ENCODE measurements at regions not wholly inside any gene's neighbourhood (a gene's known extent, or its start where the extent isn't known, plus 50 kb on each side); places are given as distances from the start of the nearest gene placed in this dataset.

DNA sequence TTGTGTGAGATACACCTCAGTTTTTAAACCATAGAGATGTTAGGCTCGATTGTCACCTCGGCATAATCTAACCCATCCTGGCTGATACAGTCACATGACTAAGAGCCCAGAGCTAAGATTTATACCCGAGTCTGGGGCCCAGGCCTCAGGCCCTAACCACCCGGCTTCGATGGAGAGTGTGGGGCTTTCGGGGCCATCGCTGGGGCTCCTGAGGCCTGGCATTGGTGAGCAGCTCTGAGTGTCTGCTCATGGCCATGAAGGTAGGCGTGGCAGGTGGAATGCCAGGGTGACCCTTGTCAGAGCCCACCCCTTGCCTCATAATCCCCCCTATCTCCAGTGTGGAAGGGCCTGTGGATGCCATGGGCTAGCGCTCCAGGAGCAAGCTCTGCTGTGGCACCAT lies 164.3 kb downstream of the BMP7 start:
- peaks cover 19% of the 10 kb centered on the region; the same call in 1 of the 2 replicates for H3K27me3 ChIP-seq (ENCODE audit: insufficient read depth, low read length)
- 0 out of 2 replicates have a peak, but pooled peaks cover 2% of the 10 kb centered on the region for H3K9me3 ChIP-seq (ENCODE audit: low read length)
- H3K27ac ChIP-seq (ENCODE audit: low read depth, low read length, poor library complexity, severe bottlenecking): no peak overlapping the region
- no peaks in the 10 kb centered on the region for H3K79me2 ChIP-seq (ENCODE audit: insufficient read depth, low read length)
- H3K4me1 ChIP-seq (ENCODE audit: insufficient read depth, low read length, severe bottlenecking): peaks cover 9% of the 10 kb centered on the region
- H3K4me3 ChIP-seq (ENCODE audit: low read depth, low read length, poor library complexity, severe bottlenecking): no peak overlapping the region
- no peaks in the 10 kb centered on the region for H4K20me1 ChIP-seq (ENCODE audit: insufficient read depth, low read length)
- no peaks in the 10 kb centered on the region for H3K9me2 ChIP-seq (ENCODE audit: low read depth, low read length)
- no peak overlapping the region for H3K9ac ChIP-seq (ENCODE audit: low read length)
- H2AFZ ChIP-seq (ENCODE audit: low read length): no peak overlapping the region
- no peaks in the 10 kb centered on the region for H3F3A ChIP-seq (ENCODE audit: insufficient read depth, low read length)
- H3K36me3 ChIP-seq (ENCODE audit: insufficient read depth, low read length): peaks cover 5% of the 10 kb centered on the region; the same call in 1 of the 2 replicates
- TF ChIP-seq, protein P1, sequence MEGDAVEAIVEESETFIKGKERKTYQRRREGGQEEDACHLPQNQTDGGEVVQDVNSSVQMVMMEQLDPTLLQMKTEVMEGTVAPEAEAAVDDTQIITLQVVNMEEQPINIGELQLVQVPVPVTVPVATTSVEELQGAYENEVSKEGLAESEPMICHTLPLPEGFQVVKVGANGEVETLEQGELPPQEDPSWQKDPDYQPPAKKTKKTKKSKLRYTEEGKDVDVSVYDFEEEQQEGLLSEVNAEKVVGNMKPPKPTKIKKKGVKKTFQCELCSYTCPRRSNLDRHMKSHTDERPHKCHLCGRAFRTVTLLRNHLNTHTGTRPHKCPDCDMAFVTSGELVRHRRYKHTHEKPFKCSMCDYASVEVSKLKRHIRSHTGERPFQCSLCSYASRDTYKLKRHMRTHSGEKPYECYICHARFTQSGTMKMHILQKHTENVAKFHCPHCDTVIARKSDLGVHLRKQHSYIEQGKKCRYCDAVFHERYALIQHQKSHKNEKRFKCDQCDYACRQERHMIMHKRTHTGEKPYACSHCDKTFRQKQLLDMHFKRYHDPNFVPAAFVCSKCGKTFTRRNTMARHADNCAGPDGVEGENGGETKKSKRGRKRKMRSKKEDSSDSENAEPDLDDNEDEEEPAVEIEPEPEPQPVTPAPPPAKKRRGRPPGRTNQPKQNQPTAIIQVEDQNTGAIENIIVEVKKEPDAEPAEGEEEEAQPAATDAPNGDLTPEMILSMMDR (IDR thresholded peaks at IDR 0.05; ENCODE audit: low read length): no peak
- H3K4me2 ChIP-seq (ENCODE audit: low read length): no peak overlapping the region

DNA sequence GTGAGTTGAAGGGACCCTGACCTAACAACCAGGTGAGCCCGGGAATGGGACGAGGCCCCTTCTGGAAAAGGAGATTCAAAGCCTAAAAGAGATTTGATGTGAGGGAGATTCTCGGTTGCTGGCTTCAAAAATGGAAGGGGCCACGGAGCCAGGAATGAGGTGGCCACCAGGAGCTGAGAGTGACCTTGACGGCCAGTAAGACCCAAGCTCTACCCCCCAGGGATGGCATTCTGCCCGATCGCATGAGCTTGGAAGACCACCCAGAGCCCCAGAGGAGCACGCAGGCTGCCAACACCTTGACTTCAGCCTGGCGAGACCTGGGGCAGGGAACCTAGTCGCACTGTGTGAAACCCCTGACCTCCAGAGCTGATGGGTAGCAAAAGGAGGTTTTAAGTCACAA lies 163.9 kb downstream of the BMP7 start:
- H3K9me2 ChIP-seq (ENCODE audit: low read depth, low read length): no peaks in the 10 kb centered on the region
- peaks cover 15% of the 10 kb centered on the region; the same call in 1 of the 2 replicates for H3K27me3 ChIP-seq (ENCODE audit: insufficient read depth, low read length)
- H3K27ac ChIP-seq (ENCODE audit: low read depth, low read length, poor library complexity, severe bottlenecking): no peak overlapping the region
- H4K20me1 ChIP-seq (ENCODE audit: insufficient read depth, low read length): no peaks in the 10 kb centered on the region
- no peak overlapping the region for H2AFZ ChIP-seq (ENCODE audit: low read length)
- H3K4me1 ChIP-seq (ENCODE audit: insufficient read depth, low read length, severe bottlenecking): peaks cover 9% of the 10 kb centered on the region
- no peak overlapping the region for H3K9ac ChIP-seq (ENCODE audit: low read length)
- H3K79me2 ChIP-seq (ENCODE audit: insufficient read depth, low read length): no peaks in the 10 kb centered on the region
- no peaks in the 10 kb centered on the region for H3F3A ChIP-seq (ENCODE audit: insufficient read depth, low read length)
- 0 out of 2 replicates have a peak, but pooled peaks cover 2% of the 10 kb centered on the region for H3K9me3 ChIP-seq (ENCODE audit: low read length)
- H3K4me3 ChIP-seq (ENCODE audit: low read depth, low read length, poor library complexity, severe bottlenecking): no peak overlapping the region
- no peak overlapping the region for H3K4me2 ChIP-seq (ENCODE audit: low read length)
- peaks cover 5% of the 10 kb centered on the region; the same call in 1 of the 2 replicates for H3K36me3 ChIP-seq (ENCODE audit: insufficient read depth, low read length)
- TF ChIP-seq, protein P1 (IDR thresholded peaks at IDR 0.05; ENCODE audit: low read length): no peak
- TF ChIP-seq EZH2 (IDR thresholded peaks at IDR 0.05; ENCODE audit: borderline replicate concordance, low read length): no peak

DNA sequence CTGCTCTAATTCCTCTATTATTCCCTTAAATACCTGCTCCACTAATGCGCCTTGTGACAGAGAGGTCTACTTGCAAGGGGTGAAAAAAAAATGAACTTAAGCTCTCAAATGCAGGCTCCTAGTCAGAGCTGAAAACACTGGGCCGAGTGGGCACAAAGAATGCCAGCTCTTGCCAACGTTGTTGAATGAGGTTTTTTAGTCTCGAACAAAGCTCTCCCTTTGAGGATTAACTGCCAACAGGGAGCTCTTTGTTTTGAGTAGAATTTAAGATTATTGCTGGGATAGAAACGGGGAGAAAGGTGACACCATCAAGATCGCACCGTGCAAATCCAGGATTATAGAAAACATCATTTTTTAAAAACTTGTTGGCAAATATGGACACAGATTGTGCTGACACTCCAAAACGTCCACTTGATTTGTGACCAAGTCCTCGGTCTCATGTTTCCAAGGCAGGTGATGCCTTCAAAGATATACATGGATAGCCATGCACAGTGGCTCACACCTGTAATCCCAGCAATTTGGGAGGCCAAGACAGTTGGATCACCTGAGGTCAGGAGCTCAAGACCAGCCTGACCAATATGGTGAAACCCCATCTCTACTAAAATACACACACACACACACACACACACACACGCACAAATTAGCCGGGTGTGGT lies 163.2 kb downstream of the BMP7 start:
- H3K9ac ChIP-seq (ENCODE audit: low read length): no peak overlapping the region
- H4K20me1 ChIP-seq (ENCODE audit: insufficient read depth, low read length): no peaks in the 10 kb centered on the region
- H3F3A ChIP-seq (ENCODE audit: insufficient read depth, low read length): no peaks in the 10 kb centered on the region
- no peak for TF ChIP-seq EZH2 (IDR thresholded peaks at IDR 0.05; ENCODE audit: borderline replicate concordance, low read length)
- TF ChIP-seq, protein P1 (IDR thresholded peaks at IDR 0.05; ENCODE audit: low read length): no peak
- H3K27ac ChIP-seq (ENCODE audit: low read depth, low read length, poor library complexity, severe bottlenecking): no peak overlapping the region
- peaks cover 9% of the 10 kb centered on the region for H3K4me1 ChIP-seq (ENCODE audit: insufficient read depth, low read length, severe bottlenecking)
- H2AFZ ChIP-seq (ENCODE audit: low read length): no peak overlapping the region
- 0 out of 2 replicates have a peak, but pooled peaks cover 2% of the 10 kb centered on the region for H3K9me3 ChIP-seq (ENCODE audit: low read length)
- H3K4me3 ChIP-seq (ENCODE audit: low read depth, low read length, poor library complexity, severe bottlenecking): no peak overlapping the region
- no peak overlapping the region for H3K4me2 ChIP-seq (ENCODE audit: low read length)
- H3K27me3 ChIP-seq (ENCODE audit: insufficient read depth, low read length): peaks cover 15% of the 10 kb centered on the region; the same call in 1 of the 2 replicates
- H3K36me3 ChIP-seq (ENCODE audit: insufficient read depth, low read length): peaks cover 5% of the 10 kb centered on the region; the same call in 1 of the 2 replicates
- no peaks in the 10 kb centered on the region for H3K79me2 ChIP-seq (ENCODE audit: insufficient read depth, low read length)
- no peaks in the 10 kb centered on the region for H3K9me2 ChIP-seq (ENCODE audit: low read depth, low read length)
